GM23338 (cell line): ENCODE measurements at regions not wholly inside any gene's neighbourhood (a gene's known extent, or its start where the extent isn't known, plus 50 kb on each side); places are given as distances from the start of the nearest gene placed in this dataset.

Source experiments
- ATAC-seq: fragments of 200-7000 bp; cut with Tn5 transposase; 3 replicates; pipeline ENCODE4 v1.9.1; 2020
- DNase-seq: peaks from one replicate; pipeline ENCODE4 v3.0.0-alpha.2; 2015; ENCODE audit warnings: low spot score
- H2AFZ ChIP-seq: fragments of 200-600 bp; sonication (generic); 2 replicates; pipeline ENCODE4 v1.8.0; 2016; ENCODE audit warnings: antibody characterized with exemption, mild to moderate bottlenecking, moderate library complexity
- H3F3A ChIP-seq: fragments of 200-600 bp; sonication (generic); replicated peaks from 2 replicates; pipeline ENCODE4 v1.8.0; 2017; ENCODE audit warnings: antibody characterized with exemption, mixed run types, low read depth
- H3K27ac ChIP-seq: fragments of 200-600 bp; sonication (generic); 2 replicates; pipeline ENCODE4 v1.6.1; 2016; ENCODE audit warnings: low read depth
- H3K27me3 ChIP-seq: fragments of 200-600 bp; sonication (generic); 2 replicates; pipeline ENCODE4 v1.8.0; 2016; ENCODE audit warnings: mild to moderate bottlenecking, mixed run types, moderate library complexity; ENCODE audit not compliant: insufficient read depth
- H3K36me3 ChIP-seq: fragments of 200-600 bp; sonication (generic); 2 replicates; pipeline ENCODE4 v1.8.0; 2016; ENCODE audit warnings: mild to moderate bottlenecking; ENCODE audit not compliant: insufficient read depth
- H3K4me1 ChIP-seq: fragments of 200-600 bp; sonication (generic); 2 replicates; pipeline ENCODE4 v1.8.0; 2016; ENCODE audit warnings: mild to moderate bottlenecking, moderate library complexity; ENCODE audit not compliant: insufficient read depth
- H3K4me2 ChIP-seq: fragments of 200-600 bp; sonication (generic); 2 replicates; pipeline ENCODE4 v1.7.1; 2017; ENCODE audit warnings: mixed run types
- H3K4me3 ChIP-seq: fragments of 200-600 bp; sonication (generic); 2 replicates; pipeline ENCODE4 v1.6.1; 2016; ENCODE audit warnings: mixed run types
- H3K79me2 ChIP-seq: fragments of 200-600 bp; sonication (generic); replicated peaks from 2 replicates; pipeline ENCODE4 v1.8.0; 2017; ENCODE audit warnings: mild to moderate bottlenecking; ENCODE audit not compliant: insufficient read depth
- H3K9me2 ChIP-seq: fragments of 200-600 bp; sonication (generic); 2 replicates; pipeline ENCODE4 v1.8.0; 2017; ENCODE audit not compliant: insufficient read depth
- H4K20me1 ChIP-seq: fragments of 200-600 bp; sonication (generic); replicated peaks from 2 replicates; pipeline ENCODE4 v1.8.0; 2017; ENCODE audit warnings: mild to moderate bottlenecking; ENCODE audit not compliant: insufficient read depth
- H3K27ac Mint-ChIP-seq: 2 replicates; pipeline ENCODE4 v1.8.0; 2020; ENCODE audit warnings: inconsistent platforms, mild to moderate bottlenecking, moderate library complexity, mixed read lengths
- H3K27me3 Mint-ChIP-seq: 3 replicates; pipeline ENCODE4 v1.8.0; 2022; ENCODE audit warnings: low read depth, mild to moderate bottlenecking, moderate library complexity, mixed read lengths, inconsistent platforms; ENCODE audit not compliant: insufficient read depth, poor library complexity
- H3K36me3 Mint-ChIP-seq: 3 replicates; pipeline ENCODE4 v1.8.0; 2021; ENCODE audit warnings: low read depth, mild to moderate bottlenecking, inconsistent platforms, moderate library complexity, mixed read lengths
- H3K4me1 Mint-ChIP-seq: 3 replicates; pipeline ENCODE4 v1.8.0; 2020; ENCODE audit warnings: mild to moderate bottlenecking, inconsistent platforms, mixed read lengths
- H3K4me3 Mint-ChIP-seq: 3 replicates; pipeline ENCODE4 v1.8.0; 2021; ENCODE audit warnings: moderate library complexity, mild to moderate bottlenecking, inconsistent platforms, mixed read lengths
- H3K9me3 Mint-ChIP-seq: 3 replicates; pipeline ENCODE4 v1.8.0; 2020; ENCODE audit warnings: moderate library complexity, mild to moderate bottlenecking, inconsistent platforms, mixed read lengths
- EZH2phosphoT487 ChIP-seq: fragments of 200-600 bp; sonication (generic); IDR thresholded peaks from one replicate; pipeline ENCODE4 v1.8.1; 2018; ENCODE audit warnings: antibody characterized with exemption; ENCODE audit not compliant: unreplicated experiment
- JUNB ChIP-seq: IDR thresholded peaks from one replicate; pipeline ENCODE4 v1.6.1; 2016; ENCODE audit warnings: antibody characterized with exemption; ENCODE audit not compliant: unreplicated experiment
- STAT1 ChIP-seq: IDR thresholded peaks from one replicate; pipeline ENCODE4 v1.6.1; 2016; ENCODE audit warnings: antibody characterized with exemption; ENCODE audit not compliant: unreplicated experiment
- ZNF114 ChIP-seq: fragments of 250-450 bp; sonication (Bioruptor Pico); IDR thresholded peaks from 2 replicates; pipeline ENCODE4 v1.5.0; 2020; ENCODE audit warnings: mild to moderate bottlenecking, moderate library complexity
- ZNF331 ChIP-seq: fragments of 250-450 bp; sonication (Bioruptor Pico); IDR thresholded peaks from 2 replicates; pipeline ENCODE4 v1.5.0; 2020; ENCODE audit warnings: low read depth, mild to moderate bottlenecking, moderate library complexity
- ZNF462 ChIP-seq: fragments of 250-450 bp; sonication (Bioruptor Pico); IDR thresholded peaks from 2 replicates; pipeline ENCODE4 v1.5.0; 2020; ENCODE audit warnings: mild to moderate bottlenecking, moderate library complexity
- TF ChIP-seq, protein P1 (sequence below): IDR thresholded peaks from one replicate; pipeline ENCODE4 v1.6.1; 2018; ENCODE audit warnings: antibody characterized with exemption; ENCODE audit not compliant: unreplicated experiment

- Histone ChIP-seq H4K20me1 (no peaks in the 10 kb centered on the region), H3F3A (no peaks in the 10 kb centered on the region), H3K4me2 (no peak overlapping the region), H3K27ac (no peak overlapping the region), H2AFZ (0 out of 2 replicates have a peak overlapping the region, but pooled peaks have one; percentile 40), H3K36me3 (no peaks in the 10 kb centered on the region), H3K9me2 (0 out of 2 replicates have a peak, but pooled peaks cover 8% of the 10 kb centered on the region), H3K27me3 (no peaks in the 10 kb centered on the region), H3K79me2 (no peaks in the 10 kb centered on the region), H3K4me1 (peaks cover 6% of the 10 kb centered on the region), H3K4me3 (no peak overlapping the region)
- Mint-ChIP-seq H3K4me3 (no peak overlapping the region), H3K27me3 (no peaks in the 10 kb centered on the region), H3K36me3 (no peaks in the 10 kb centered on the region), H3K4me1 (peaks cover 4% of the 10 kb centered on the region; the same call in 2 of the 3 replicates), H3K27ac (no peak overlapping the region), H3K9me3 (no peaks in the 10 kb centered on the region)
- TF ChIP-seq, protein P1, sequence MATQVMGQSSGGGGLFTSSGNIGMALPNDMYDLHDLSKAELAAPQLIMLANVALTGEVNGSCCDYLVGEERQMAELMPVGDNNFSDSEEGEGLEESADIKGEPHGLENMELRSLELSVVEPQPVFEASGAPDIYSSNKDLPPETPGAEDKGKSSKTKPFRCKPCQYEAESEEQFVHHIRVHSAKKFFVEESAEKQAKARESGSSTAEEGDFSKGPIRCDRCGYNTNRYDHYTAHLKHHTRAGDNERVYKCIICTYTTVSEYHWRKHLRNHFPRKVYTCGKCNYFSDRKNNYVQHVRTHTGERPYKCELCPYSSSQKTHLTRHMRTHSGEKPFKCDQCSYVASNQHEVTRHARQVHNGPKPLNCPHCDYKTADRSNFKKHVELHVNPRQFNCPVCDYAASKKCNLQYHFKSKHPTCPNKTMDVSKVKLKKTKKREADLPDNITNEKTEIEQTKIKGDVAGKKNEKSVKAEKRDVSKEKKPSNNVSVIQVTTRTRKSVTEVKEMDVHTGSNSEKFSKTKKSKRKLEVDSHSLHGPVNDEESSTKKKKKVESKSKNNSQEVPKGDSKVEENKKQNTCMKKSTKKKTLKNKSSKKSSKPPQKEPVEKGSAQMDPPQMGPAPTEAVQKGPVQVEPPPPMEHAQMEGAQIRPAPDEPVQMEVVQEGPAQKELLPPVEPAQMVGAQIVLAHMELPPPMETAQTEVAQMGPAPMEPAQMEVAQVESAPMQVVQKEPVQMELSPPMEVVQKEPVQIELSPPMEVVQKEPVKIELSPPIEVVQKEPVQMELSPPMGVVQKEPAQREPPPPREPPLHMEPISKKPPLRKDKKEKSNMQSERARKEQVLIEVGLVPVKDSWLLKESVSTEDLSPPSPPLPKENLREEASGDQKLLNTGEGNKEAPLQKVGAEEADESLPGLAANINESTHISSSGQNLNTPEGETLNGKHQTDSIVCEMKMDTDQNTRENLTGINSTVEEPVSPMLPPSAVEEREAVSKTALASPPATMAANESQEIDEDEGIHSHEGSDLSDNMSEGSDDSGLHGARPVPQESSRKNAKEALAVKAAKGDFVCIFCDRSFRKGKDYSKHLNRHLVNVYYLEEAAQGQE: no peak
- TF ChIP-seq ZNF114 (CRISPR knock-in tag): no peak
- no peak for TF ChIP-seq JUNB
- no peak for TF ChIP-seq ZNF462 (CRISPR knock-in tag)
- TF ChIP-seq STAT1: no peak
- TF ChIP-seq EZH2phosphoT487: no peak
- TF ChIP-seq ZNF331 (CRISPR knock-in tag): no peak
- DNase-seq (no peak), ATAC-seq (no peak)
Measured at GRCh38 chr9:26539867-26540493, 352.6 kb downstream of the CAAP1 start.
